HEK293 (cell line): ENCODE measurements at regions not wholly inside any gene's neighbourhood (a gene's known extent, or its start where the extent isn't known, plus 50 kb on each side); places are given as distances from the start of the nearest gene placed in this dataset.

ENCODE experiments used
- CTCF ChIA-PET: fragments of 350-600 bp; formaldehyde crosslinking; extraction: SDS; loops from one replicate; lab custom pipeline; 2021; ENCODE audit warnings: antibody characterized with exemption; lab: Yijun Ruan, JAX
- POLR2A ChIA-PET: fragments of 300-600 bp; formaldehyde crosslinking; extraction: SDS; loops from one replicate; lab custom pipeline; 2020; ENCODE audit warnings: antibody characterized with exemption, inconsistent platforms; lab: Yijun Ruan, JAX
- H3K27ac ChIP-seq: fragments of 200-500 bp; sonication (Bioruptor generic); 2 replicates; pipeline ENCODE4 v1.5.1; 2014; ENCODE audit warnings: low read depth, low read length, control low read depth, inconsistent platforms; ENCODE audit errors: extremely low read depth
- H3K36me3 ChIP-seq, 2 experiments: fragments of 200-500 bp in 1 of 2; sonication (Bioruptor generic) in 1 of 2; 1 replicate in 1 of 2; 2 replicates in 1 of 2; pipeline ENCODE4 v1.5.1; 2014 to 2017; ENCODE audit warnings: inconsistent platforms in 2 of 2, low read length in 2 of 2; ENCODE audit not compliant: control insufficient read depth in 2 of 2, insufficient read depth in 1 of 2
- H3K4me1 ChIP-seq: fragments of 200-500 bp; sonication (Bioruptor generic); 2 replicates; pipeline ENCODE4 v1.5.1; 2014; ENCODE audit warnings: mild to moderate bottlenecking, low read length, inconsistent platforms; ENCODE audit not compliant: control insufficient read depth, insufficient read depth
- H3K4me3 ChIP-seq: 2 replicates; pipeline ENCODE4 v1.5.1; 2011; ENCODE audit warnings: low read depth, mild to moderate bottlenecking, control low read depth, low read length, moderate library complexity
- H3K9me3 ChIP-seq: fragments of 200-500 bp; sonication (Bioruptor generic); 2 replicates; pipeline ENCODE4 v1.5.1; 2014; ENCODE audit warnings: low read depth, low read length, inconsistent platforms; ENCODE audit not compliant: control insufficient read depth, insufficient read depth
- AEBP2 ChIP-seq: fragments of 450-650 bp; formaldehyde crosslinking; IDR thresholded peaks from 2 replicates; pipeline ENCODE4 v1.5.1; 2016; ENCODE audit warnings: missing biosample characterization, missing genetic modification characterization, borderline replicate concordance
- IKZF3 ChIP-seq: fragments of 450-650 bp; IDR thresholded peaks from 2 replicates; pipeline ENCODE4 v1.5.0; 2018; ENCODE audit warnings: missing biosample characterization, mild to moderate bottlenecking, missing genetic modification characterization, moderate library complexity
- INSM2 ChIP-seq: fragments of 450-650 bp; formaldehyde crosslinking; IDR thresholded peaks from 2 replicates; pipeline ENCODE4 v1.5.1; 2016; ENCODE audit warnings: missing biosample characterization, missing genetic modification characterization
- KLF8 ChIP-seq: fragments of 450-650 bp; formaldehyde crosslinking; IDR thresholded peaks from 2 replicates; pipeline ENCODE4 v1.5.1; 2016; ENCODE audit warnings: missing biosample characterization, missing genetic modification characterization
- PRDM6 ChIP-seq: fragments of 450-650 bp; formaldehyde crosslinking; IDR thresholded peaks from 2 replicates; pipeline ENCODE4 v1.5.1; 2017; ENCODE audit warnings: missing biosample characterization, missing genetic modification characterization
- TRIM28 ChIP-seq: IDR thresholded peaks from 2 replicates; pipeline ENCODE4 v1.6.1; 2011; ENCODE audit warnings: low read length, control low read depth, borderline replicate concordance
- ZFHX2 ChIP-seq: fragments of 450-650 bp; formaldehyde crosslinking; conservative IDR thresholded peaks from 2 replicates; pipeline ENCODE4 v1.5.1; 2016; ENCODE audit warnings: missing biosample characterization, missing genetic modification characterization
- ZNF140 ChIP-seq: fragments of 450-650 bp; formaldehyde crosslinking; IDR thresholded peaks from 2 replicates; pipeline ENCODE4 v1.5.1; 2016; ENCODE audit warnings: missing biosample characterization, missing genetic modification characterization
- ZNF148 ChIP-seq: fragments of 450-650 bp; formaldehyde crosslinking; IDR thresholded peaks from 2 replicates; pipeline ENCODE4 v1.5.0; 2017; ENCODE audit warnings: missing biosample characterization, missing genetic modification characterization, borderline replicate concordance
- ZNF2 ChIP-seq: fragments of 450-650 bp; formaldehyde crosslinking; IDR thresholded peaks from 2 replicates; pipeline ENCODE4 v1.5.1; 2016; ENCODE audit warnings: missing biosample characterization, missing genetic modification characterization
- ZNF324 ChIP-seq: fragments of 450-650 bp; formaldehyde crosslinking; IDR thresholded peaks from 2 replicates; pipeline ENCODE4 v1.5.1; 2016; ENCODE audit warnings: missing biosample characterization, missing genetic modification characterization
- ZNF48 ChIP-seq: fragments of 450-650 bp; formaldehyde crosslinking; IDR thresholded peaks from 2 replicates; pipeline ENCODE4 v1.5.1; 2016; ENCODE audit warnings: missing biosample characterization, missing genetic modification characterization
- ZNF621 ChIP-seq: fragments of 450-650 bp; formaldehyde crosslinking; IDR thresholded peaks from 2 replicates; pipeline ENCODE4 v1.5.1; 2017; ENCODE audit warnings: missing biosample characterization, missing genetic modification characterization
- ZNF654 ChIP-seq: fragments of 450-650 bp; formaldehyde crosslinking; IDR thresholded peaks from 2 replicates; pipeline ENCODE4 v1.5.1; 2016; ENCODE audit warnings: low read depth, missing biosample characterization, missing genetic modification characterization
- ZNF664 ChIP-seq: fragments of 450-650 bp; formaldehyde crosslinking; IDR thresholded peaks from 2 replicates; pipeline ENCODE4 v1.5.1; 2016; ENCODE audit warnings: missing biosample characterization, missing genetic modification characterization
- ZNF768 ChIP-seq: fragments of 450-650 bp; formaldehyde crosslinking; IDR thresholded peaks from 2 replicates; pipeline ENCODE4 v1.5.1; 2018; ENCODE audit warnings: missing biosample characterization, mild to moderate bottlenecking, missing genetic modification characterization
- ZNF785 ChIP-seq: fragments of 450-650 bp; formaldehyde crosslinking; IDR thresholded peaks from 2 replicates; pipeline ENCODE4 v1.5.1; 2016; ENCODE audit warnings: missing biosample characterization, missing genetic modification characterization
- ZNF843 ChIP-seq: fragments of 450-650 bp; formaldehyde crosslinking; IDR thresholded peaks from 2 replicates; pipeline ENCODE4 v1.5.1; 2016; ENCODE audit warnings: missing biosample characterization, missing genetic modification characterization
- ZSCAN18 ChIP-seq: fragments of 450-650 bp; formaldehyde crosslinking; IDR thresholded peaks from 2 replicates; pipeline ENCODE4 v1.5.1; 2016; ENCODE audit warnings: missing biosample characterization, missing genetic modification characterization
- ZSCAN30 ChIP-seq: fragments of 450-650 bp; IDR thresholded peaks from 2 replicates; pipeline ENCODE4 v1.5.1; 2018; ENCODE audit warnings: missing biosample characterization, mild to moderate bottlenecking, missing genetic modification characterization, moderate library complexity

GRCh38 chr5:112551419-112552032 is 132.4 kb upstream of the EPB41L4A start:
- Histone ChIP-seq H3K4me1 (no peaks in the 10 kb centered on the region), H3K4me3 (no peak overlapping the region), H3K36me3 (no peaks in the 10 kb centered on the region), H3K9me3 (no peaks in the 10 kb centered on the region), H3K27ac (no peak overlapping the region)
- ChIA-PET CTCF (interaction anchor here (0.6 to 15.0 kb wide), 66 partner anchors 7 to 1711 kb away, joined by 3 to 138 read pairs (median 3); no protein-coding TSS in a partner anchor), POLR2A (no interaction called here)
- TF ChIP-seq ZNF654 (tag by site-specific recombination) (peak; percentile 79), INSM2 (tag by site-specific recombination) (no peak), ZNF48 (tag by site-specific recombination) (no peak), ZSCAN30 (tag by site-specific recombination) (peak; percentile 94)
- TF ChIP-seq, all 188 proteins: peak for 2

GRCh38 chr5:112552216-112552615 is 133.1 kb upstream of the EPB41L4A start:
- Histone ChIP-seq H3K9me3 (no peaks in the 10 kb centered on the region), H3K27ac (no peak overlapping the region), H3K4me3 (no peak overlapping the region), H3K36me3 (no peaks in the 10 kb centered on the region), H3K4me1 (no peaks in the 10 kb centered on the region)
- TF ChIP-seq ZNF2 (tag by site-specific recombination) (no peak), KLF8 (tag by site-specific recombination) (no peak), ZFHX2 (tag by site-specific recombination) (no peak), ZNF843 (tag by site-specific recombination) (no peak), TRIM28 (no peak), ZNF324 (no peak), ZNF621 (tag by site-specific recombination) (no peak), IKZF3 (tag by site-specific recombination) (no peak), ZSCAN30 (tag by site-specific recombination) (no peak), PRDM6 (no peak), ZNF140 (tag by site-specific recombination) (no peak)
- ChIA-PET POLR2A (no interaction called here), CTCF (interaction anchor here (0.6 to 15.0 kb wide), 29 partner anchors 8 to 958 kb away, joined by 3 to 138 read pairs (median 3); no protein-coding TSS in a partner anchor)

GRCh38 chr5:112552791-112553190 is 133.7 kb upstream of the EPB41L4A start:
- TF ChIP-seq ZNF148 (tag by site-specific recombination) (no peak), ZNF785 (tag by site-specific recombination) (no peak), ZNF768 (tag by site-specific recombination) (no peak), ZNF664 (tag by site-specific recombination) (no peak), AEBP2 (tag by site-specific recombination) (no peak), ZNF621 (tag by site-specific recombination) (no peak), ZSCAN18 (tag by site-specific recombination) (no peak)
- TF ChIP-seq, all 188 proteins: peak for 0
- ChIA-PET CTCF (interaction anchor here (0.6 to 15.0 kb wide), 10 partner anchors 9 to 958 kb away, joined by 3 to 138 read pairs (median 4); no protein-coding TSS in a partner anchor), POLR2A (no interaction called here)
- H3K27ac ChIP-seq = no peak overlapping the region
- H3K9me3 ChIP-seq = no peaks in the 10 kb centered on the region
- H3K4me1 ChIP-seq = no peaks in the 10 kb centered on the region
- H3K36me3 ChIP-seq = no peaks in the 10 kb centered on the region
- no peak overlapping the region for H3K4me3 ChIP-seq
